Tibial nerve (tissue), 4 donors: ENCODE measurements at regions not wholly inside any gene's neighbourhood (a gene's known extent, or its start where the extent isn't known, plus 50 kb on each side); places are given as distances from the start of the nearest gene placed in this dataset.

Source experiments
- EP300 ChIP-seq, 2 donors: sonication (generic); formaldehyde crosslinking; IDR thresholded peaks; one replicate each; pipeline ENCODE4 v1.6.1; 2017; ENCODE audit warnings: antibody characterized with exemption in 2 of 2, mild to moderate bottlenecking in 1 of 2
- TF ChIP-seq, protein P1 (sequence below), 5 experiments: fragments of 200-600 bp in 3 of 5; fragments of 450-650 bp in 2 of 5; sonication (generic) in 3 of 5; IDR thresholded peaks; one replicate each; pipeline ENCODE4 v1.5.1; 2016 to 2019; ENCODE audit warnings: antibody characterized with exemption in 5 of 5, mild to moderate bottlenecking in 3 of 5, moderate library complexity in 2 of 5

DNA sequence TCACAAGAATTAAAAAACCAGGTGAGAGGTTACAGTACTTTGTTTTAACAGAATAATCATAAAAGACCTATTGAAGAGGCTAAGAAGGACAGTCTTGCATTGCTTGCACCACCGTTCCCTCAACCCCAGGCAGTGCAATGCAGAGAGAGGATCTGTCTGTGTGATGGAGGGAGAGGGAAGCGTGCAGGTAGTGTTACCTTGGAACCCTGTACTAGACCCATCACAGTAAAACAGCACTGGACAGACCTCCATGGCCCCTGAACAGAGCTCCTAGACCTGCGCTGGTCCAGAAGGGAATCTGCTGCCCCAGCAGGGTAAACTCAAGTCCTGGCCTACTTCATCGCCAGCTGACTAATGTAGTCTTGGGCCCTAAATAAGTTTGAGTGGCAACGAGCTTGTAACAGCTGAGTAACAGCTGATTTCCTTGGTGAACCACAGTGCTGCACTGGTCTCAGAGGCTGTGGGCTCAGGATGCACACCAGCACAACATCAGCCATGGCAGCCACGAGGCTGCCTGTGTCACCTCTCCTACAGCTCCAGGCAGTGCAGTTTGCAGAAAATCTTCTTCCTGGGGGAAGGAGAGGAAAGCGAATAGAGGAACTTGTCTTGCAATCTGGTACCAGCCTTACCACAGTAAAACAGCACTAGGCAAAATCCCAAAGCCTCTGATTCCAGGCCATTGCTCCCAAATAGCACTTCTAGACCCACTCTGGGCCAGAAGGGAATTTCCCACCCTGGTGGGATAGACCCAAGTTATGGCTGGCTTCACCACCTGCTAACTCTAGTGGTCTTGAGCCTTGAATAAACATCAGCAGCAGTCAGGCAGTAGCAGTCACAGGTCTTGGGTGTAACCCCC lies 417.2 kb downstream of the CDH7 start:
- TF ChIP-seq, protein P1, sequence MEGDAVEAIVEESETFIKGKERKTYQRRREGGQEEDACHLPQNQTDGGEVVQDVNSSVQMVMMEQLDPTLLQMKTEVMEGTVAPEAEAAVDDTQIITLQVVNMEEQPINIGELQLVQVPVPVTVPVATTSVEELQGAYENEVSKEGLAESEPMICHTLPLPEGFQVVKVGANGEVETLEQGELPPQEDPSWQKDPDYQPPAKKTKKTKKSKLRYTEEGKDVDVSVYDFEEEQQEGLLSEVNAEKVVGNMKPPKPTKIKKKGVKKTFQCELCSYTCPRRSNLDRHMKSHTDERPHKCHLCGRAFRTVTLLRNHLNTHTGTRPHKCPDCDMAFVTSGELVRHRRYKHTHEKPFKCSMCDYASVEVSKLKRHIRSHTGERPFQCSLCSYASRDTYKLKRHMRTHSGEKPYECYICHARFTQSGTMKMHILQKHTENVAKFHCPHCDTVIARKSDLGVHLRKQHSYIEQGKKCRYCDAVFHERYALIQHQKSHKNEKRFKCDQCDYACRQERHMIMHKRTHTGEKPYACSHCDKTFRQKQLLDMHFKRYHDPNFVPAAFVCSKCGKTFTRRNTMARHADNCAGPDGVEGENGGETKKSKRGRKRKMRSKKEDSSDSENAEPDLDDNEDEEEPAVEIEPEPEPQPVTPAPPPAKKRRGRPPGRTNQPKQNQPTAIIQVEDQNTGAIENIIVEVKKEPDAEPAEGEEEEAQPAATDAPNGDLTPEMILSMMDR (IDR thresholded peaks at IDR 0.05) = no peak
- no peak for TF ChIP-seq EP300 (IDR thresholded peaks at IDR 0.05)
